Putamen (tissue), 1 donor: ENCODE measurements at regions not wholly inside any gene's neighbourhood (a gene's known extent, or its start where the extent isn't known, plus 50 kb on each side); places are given as distances from the start of the nearest gene placed in this dataset.
A peak's percentile ranks its signal among the peaks of the same experiment; 100 is the strongest.
"Not testable (repeated sequence)": the region's sequence is repeated elsewhere in the genome, so short reads cannot be mapped to it uniquely, and the experiment has no call there.

Experiments used
- DNase-seq: peaks from one replicate; pipeline ENCODE4 v3.0.0-alpha.2; 2016; ENCODE audit warnings: low spot score

- no peak for DNase-seq
Observed at GRCh38 chr5:159645179-159645846, 271.0 kb upstream of the ADRA1B start.

- DNase-seq = no peak
Observed at GRCh38 chr5:159650803-159651202, 265.5 kb upstream of the ADRA1B start.

GRCh38 chr5:159655757-159656409 lies 260.4 kb upstream of the ADRA1B start:
- no peak for DNase-seq

- peak; percentile 47 for DNase-seq
Observed at GRCh38 chr5:159657298-159657697, 259.0 kb upstream of the ADRA1B start.

GRCh38 chr5:159657771-159658170 lies 258.5 kb upstream of the ADRA1B start:
- peak; percentile 82 for DNase-seq

- DNase-seq = peak; percentile 31
Observed at GRCh38 chr5:159658266-159658925, 257.9 kb upstream of the ADRA1B start.

GRCh38 chr5:159660401-159660800 lies 255.9 kb upstream of the ADRA1B start:
- DNase-seq = no peak

GRCh38 chr5:159663986-159664385 lies 252.3 kb upstream of the ADRA1B start:
- no peak for DNase-seq

- no peak for DNase-seq
Observed at GRCh38 chr5:159667286-159667685, 249.0 kb upstream of the ADRA1B start.

- no peak for DNase-seq
Observed at GRCh38 chr5:159668556-159668955, 247.7 kb upstream of the ADRA1B start.

GRCh38 chr5:159669559-159669958 lies 246.7 kb upstream of the ADRA1B start:
- DNase-seq = no peak

GRCh38 chr5:159671886-159672285 lies 244.4 kb upstream of the ADRA1B start:
- DNase-seq = no peak

- DNase-seq = no peak
Observed at GRCh38 chr5:159673538-159673937, 242.7 kb upstream of the ADRA1B start.

- no peak for DNase-seq
Observed at GRCh38 chr5:159678657-159679392, 237.5 kb upstream of the ADRA1B start.

GRCh38 chr5:159680095-159680494 lies 236.2 kb upstream of the ADRA1B start:
- DNase-seq = no peak

- DNase-seq = no peak
Observed at GRCh38 chr5:159681661-159682060, 234.6 kb upstream of the ADRA1B start.

GRCh38 chr5:159682623-159683022 lies 233.7 kb upstream of the ADRA1B start:
- no peak for DNase-seq

GRCh38 chr5:159687892-159688291 lies 228.4 kb upstream of the ADRA1B start:
- DNase-seq = not testable (repeated sequence)

- DNase-seq = no peak
Observed at GRCh38 chr5:159695741-159696294, 220.5 kb upstream of the ADRA1B start.

GRCh38 chr5:159697530-159697929 lies 218.8 kb upstream of the ADRA1B start:
- DNase-seq = no peak

GRCh38 chr5:159698322-159698721 lies 218.0 kb upstream of the ADRA1B start:
- DNase-seq = no peak

- DNase-seq = no peak
Observed at GRCh38 chr5:159700016-159700415, 216.3 kb upstream of the ADRA1B start.
